Stimulated activated effector memory CD8-positive, alpha-beta T cell treated with anti-CD3 and anti-CD28 coated beads, Interleukin-12 subunit alpha, Interleukin-12 subunit beta, amount 100 ng/mL, for 72 hours (primary cell): ENCODE measurements at regions not wholly inside any gene's neighbourhood (a gene's known extent, or its start where the extent isn't known, plus 50 kb on each side); places are given as distances from the start of the nearest gene placed in this dataset.

ENCODE experiments used
- ATAC-seq: fragments of 150-1000 bp; cut with Tn5 transposase; 2 replicates; pipeline ENCODE4 v1.10.0; 2021
- DNase-seq, 2 donors: peaks; one replicate each; pipeline ENCODE4 v3.0.0; 2021 to 2022; ENCODE audit warnings: low spot score in 2 of 2
- H3K27ac Mint-ChIP-seq: one replicate; pipeline ENCODE4 v1.8.0; 2022; ENCODE audit warnings: mild to moderate bottlenecking, mixed read lengths
- H3K36me3 Mint-ChIP-seq: one replicate; pipeline ENCODE4 v1.8.0; 2022; ENCODE audit warnings: mild to moderate bottlenecking, mixed read lengths
- H3K4me1 Mint-ChIP-seq: one replicate; pipeline ENCODE4 v1.8.0; 2022; ENCODE audit warnings: mixed read lengths
- H3K4me3 Mint-ChIP-seq: one replicate; pipeline ENCODE4 v1.8.0; 2022; ENCODE audit warnings: mild to moderate bottlenecking, mixed read lengths
- H3K9me3 Mint-ChIP-seq: one replicate; pipeline ENCODE4 v1.8.0; 2022; ENCODE audit warnings: mixed read lengths

GRCh38 chr11:92495107-92495793 is 270.6 kb downstream of the FAT3 start:
- ATAC-seq (no peak), DNase-seq (no peak)
- H3K4me3 Mint-ChIP-seq, result no peak overlapping the region
- no peaks in the 10 kb centered on the region for H3K36me3 Mint-ChIP-seq
- H3K27ac Mint-ChIP-seq, result no peak overlapping the region
- H3K4me1 Mint-ChIP-seq, result no peaks in the 10 kb centered on the region
- peaks cover 7% of the 10 kb centered on the region for H3K9me3 Mint-ChIP-seq

GRCh38 chr11:92500453-92500852 is 275.8 kb downstream of the FAT3 start:
- no peak overlapping the region for H3K4me3 Mint-ChIP-seq
- peaks cover 9% of the 10 kb centered on the region for H3K9me3 Mint-ChIP-seq
- H3K4me1 Mint-ChIP-seq, result no peaks in the 10 kb centered on the region
- no peaks in the 10 kb centered on the region for H3K36me3 Mint-ChIP-seq
- ATAC-seq (no peak), DNase-seq (no peak)
- H3K27ac Mint-ChIP-seq, result no peak overlapping the region

GRCh38 chr11:92501066-92501739 is 276.6 kb downstream of the FAT3 start:
- H3K4me3 Mint-ChIP-seq, result no peak overlapping the region
- H3K4me1 Mint-ChIP-seq, result no peaks in the 10 kb centered on the region
- DNase-seq (no peak), ATAC-seq (no peak)
- no peaks in the 10 kb centered on the region for H3K36me3 Mint-ChIP-seq
- H3K27ac Mint-ChIP-seq, result no peak overlapping the region
- peaks cover 12% of the 10 kb centered on the region for H3K9me3 Mint-ChIP-seq

GRCh38 chr11:92504004-92504403 is 279.4 kb downstream of the FAT3 start:
- DNase-seq, result no peak
- no peak overlapping the region for H3K4me3 Mint-ChIP-seq

GRCh38 chr11:92504534-92504933 is 279.9 kb downstream of the FAT3 start:
- H3K4me1 Mint-ChIP-seq, result no peaks in the 10 kb centered on the region
- no peaks in the 10 kb centered on the region for H3K36me3 Mint-ChIP-seq
- H3K4me3 Mint-ChIP-seq, result no peak overlapping the region
- no peak for ATAC-seq
- no peak overlapping the region for H3K27ac Mint-ChIP-seq
- peaks cover 9% of the 10 kb centered on the region for H3K9me3 Mint-ChIP-seq
- DNase-seq, result no peak

More at GRCh38 chr11:92504004-92504403, 279.4 kb downstream of the FAT3 start:
- Mint-ChIP-seq H3K36me3 (no peaks in the 10 kb centered on the region), H3K4me1 (no peaks in the 10 kb centered on the region), H3K27ac (no peak overlapping the region), H3K9me3 (peaks cover 9% of the 10 kb centered on the region)
- ATAC-seq, result no peak

GRCh38 chr11:92505689-92506088 is 281.1 kb downstream of the FAT3 start:
- DNase-seq (no peak), ATAC-seq (no peak)
- H3K27ac Mint-ChIP-seq, result no peak overlapping the region
- no peaks in the 10 kb centered on the region for H3K4me1 Mint-ChIP-seq
- H3K4me3 Mint-ChIP-seq, result no peak overlapping the region
- H3K36me3 Mint-ChIP-seq, result no peaks in the 10 kb centered on the region
- peaks cover 13% of the 10 kb centered on the region for H3K9me3 Mint-ChIP-seq

- H3K4me1 Mint-ChIP-seq, result no peaks in the 10 kb centered on the region
- H3K36me3 Mint-ChIP-seq, result no peaks in the 10 kb centered on the region
- H3K27ac Mint-ChIP-seq, result no peak overlapping the region
- H3K4me3 Mint-ChIP-seq, result no peak overlapping the region
- peaks cover 17% of the 10 kb centered on the region for H3K9me3 Mint-ChIP-seq
- no peak for ATAC-seq
- no peak for DNase-seq
Measured at GRCh38 chr11:92506809-92507336, 282.3 kb downstream of the FAT3 start.

GRCh38 chr11:92510591-92510990 is 286.0 kb downstream of the FAT3 start:
- Mint-ChIP-seq H3K4me1 (no peaks in the 10 kb centered on the region), H3K9me3 (peaks cover 10% of the 10 kb centered on the region), H3K4me3 (no peak overlapping the region), H3K27ac (no peak overlapping the region), H3K36me3 (no peaks in the 10 kb centered on the region)
- ATAC-seq, result no peak
- no peak for DNase-seq

GRCh38 chr11:92511522-92512203 is 287.0 kb downstream of the FAT3 start:
- H3K4me3 Mint-ChIP-seq, result no peak overlapping the region
- H3K9me3 Mint-ChIP-seq, result peaks cover 10% of the 10 kb centered on the region

GRCh38 chr11:92512204-92512569 is 287.6 kb downstream of the FAT3 start:
- Mint-ChIP-seq H3K27ac (no peak overlapping the region), H3K4me3 (no peak overlapping the region), H3K4me1 (no peaks in the 10 kb centered on the region), H3K9me3 (peaks cover 12% of the 10 kb centered on the region), H3K36me3 (no peaks in the 10 kb centered on the region)
- DNase-seq (no peak), ATAC-seq (no peak)

More at GRCh38 chr11:92511522-92512203, 287.0 kb downstream of the FAT3 start:
- DNase-seq, result no peak
- Mint-ChIP-seq H3K36me3 (no peaks in the 10 kb centered on the region), H3K27ac (no peak overlapping the region), H3K4me1 (no peaks in the 10 kb centered on the region)
- ATAC-seq, result no peak

GRCh38 chr11:92523611-92524010 is 299.0 kb downstream of the FAT3 start:
- Mint-ChIP-seq H3K4me3 (no peak overlapping the region), H3K27ac (no peak overlapping the region), H3K4me1 (no peaks in the 10 kb centered on the region), H3K9me3 (peaks cover 7% of the 10 kb centered on the region), H3K36me3 (no peaks in the 10 kb centered on the region)
- DNase-seq, result no peak
- no peak for ATAC-seq

- H3K4me1 Mint-ChIP-seq, result no peaks in the 10 kb centered on the region
- no peak overlapping the region for H3K27ac Mint-ChIP-seq
- ATAC-seq (no peak), DNase-seq (no peak)
- peaks cover 11% of the 10 kb centered on the region for H3K9me3 Mint-ChIP-seq
- no peak overlapping the region for H3K4me3 Mint-ChIP-seq
- H3K36me3 Mint-ChIP-seq, result no peaks in the 10 kb centered on the region
Measured at GRCh38 chr11:92524542-92524941, 299.9 kb downstream of the FAT3 start.

- Mint-ChIP-seq H3K9me3 (peaks cover 14% of the 10 kb centered on the region), H3K36me3 (no peaks in the 10 kb centered on the region), H3K27ac (no peak overlapping the region), H3K4me1 (no peaks in the 10 kb centered on the region), H3K4me3 (no peak overlapping the region)
- ATAC-seq (no peak), DNase-seq (no peak)
Measured at GRCh38 chr11:92527467-92527866, 302.8 kb downstream of the FAT3 start.

- no peak for ATAC-seq
- H3K36me3 Mint-ChIP-seq, result no peaks in the 10 kb centered on the region
- DNase-seq, result no peak
- no peak overlapping the region for H3K27ac Mint-ChIP-seq
- peaks cover 12% of the 10 kb centered on the region for H3K9me3 Mint-ChIP-seq
- H3K4me1 Mint-ChIP-seq, result no peaks in the 10 kb centered on the region
- no peak overlapping the region for H3K4me3 Mint-ChIP-seq
Measured at GRCh38 chr11:92528001-92528400, 303.4 kb downstream of the FAT3 start.

- Mint-ChIP-seq H3K4me3 (no peak overlapping the region), H3K4me1 (no peaks in the 10 kb centered on the region), H3K27ac (no peak overlapping the region), H3K9me3 (peaks cover 16% of the 10 kb centered on the region), H3K36me3 (no peaks in the 10 kb centered on the region)
- ATAC-seq, result no peak
- DNase-seq, result no peak
Measured at GRCh38 chr11:92531065-92531739, 306.6 kb downstream of the FAT3 start.
